ENCODE measurements at regions not wholly inside any gene's neighbourhood (a gene's known extent, or its start where the extent isn't known, plus 50 kb on each side); places are given as distances from the start of the nearest gene placed in this dataset.
A peak's percentile ranks its signal among the peaks of the same experiment; 100 is the strongest.

GRCh38 chr13:42722883-42723539 is 58.4 kb upstream of the FAM216B start:
- Histone ChIP-seq H3K9me3 (ENCODE audit: insufficient read depth, low read depth) (no peaks in the 10 kb centered on the region), H3K4me2 (no peak overlapping the region), H3K9me2 (ENCODE audit: insufficient read depth) (no peaks in the 10 kb centered on the region), H3K4me1 (replicated peaks; ENCODE audit: insufficient read depth) (peaks cover 16% of the 10 kb centered on the region), H3K4me3 (no peak overlapping the region), H2AFZ (no peak overlapping the region), H3K27me3 (ENCODE audit: insufficient read depth, low read depth) (no peaks in the 10 kb centered on the region), H3F3A (ENCODE audit: insufficient read depth, low read depth) (peaks cover 9% of the 10 kb centered on the region), H3K79me2 (ENCODE audit: low read depth) (no peaks in the 10 kb centered on the region), H3K36me3 (ENCODE audit: low read depth) (no peaks in the 10 kb centered on the region), H4K20me1 (ENCODE audit: insufficient read depth) (no peaks in the 10 kb centered on the region), H3K27ac (no peak overlapping the region)
- no peak for DNase-seq
- POLR2A ChIA-PET (ENCODE audit: unreplicated experiment), result no interaction called here
- intact Hi-C loops (cut with micrococcal nuclease; ENCODE audit: unreplicated experiment), result loop anchor here (10.0 kb wide), 1 partner anchor 332 kb away; no protein-coding TSS in a partner anchor
- TF ChIP-seq, protein P1, sequence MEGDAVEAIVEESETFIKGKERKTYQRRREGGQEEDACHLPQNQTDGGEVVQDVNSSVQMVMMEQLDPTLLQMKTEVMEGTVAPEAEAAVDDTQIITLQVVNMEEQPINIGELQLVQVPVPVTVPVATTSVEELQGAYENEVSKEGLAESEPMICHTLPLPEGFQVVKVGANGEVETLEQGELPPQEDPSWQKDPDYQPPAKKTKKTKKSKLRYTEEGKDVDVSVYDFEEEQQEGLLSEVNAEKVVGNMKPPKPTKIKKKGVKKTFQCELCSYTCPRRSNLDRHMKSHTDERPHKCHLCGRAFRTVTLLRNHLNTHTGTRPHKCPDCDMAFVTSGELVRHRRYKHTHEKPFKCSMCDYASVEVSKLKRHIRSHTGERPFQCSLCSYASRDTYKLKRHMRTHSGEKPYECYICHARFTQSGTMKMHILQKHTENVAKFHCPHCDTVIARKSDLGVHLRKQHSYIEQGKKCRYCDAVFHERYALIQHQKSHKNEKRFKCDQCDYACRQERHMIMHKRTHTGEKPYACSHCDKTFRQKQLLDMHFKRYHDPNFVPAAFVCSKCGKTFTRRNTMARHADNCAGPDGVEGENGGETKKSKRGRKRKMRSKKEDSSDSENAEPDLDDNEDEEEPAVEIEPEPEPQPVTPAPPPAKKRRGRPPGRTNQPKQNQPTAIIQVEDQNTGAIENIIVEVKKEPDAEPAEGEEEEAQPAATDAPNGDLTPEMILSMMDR (conservative IDR thresholded peaks at IDR 0.05), result no peak
- no peak for TF ChIP-seq EZH2 (IDR thresholded peaks at IDR 0.05; ENCODE audit: low read depth)
- CTCF ChIA-PET, result no interaction called here
- BruUV-seq (replicated peaks), result no TSS peak

- peaks cover 19% of the 10 kb centered on the region for H3K4me1 ChIP-seq (replicated peaks; ENCODE audit: insufficient read depth)
- TF ChIP-seq, protein P1 (conservative IDR thresholded peaks at IDR 0.05), result no peak
- no peak for TF ChIP-seq EZH2 (IDR thresholded peaks at IDR 0.05; ENCODE audit: low read depth)
- no peaks in the 10 kb centered on the region for H3F3A ChIP-seq (ENCODE audit: insufficient read depth, low read depth)
- H3K9me3 ChIP-seq (ENCODE audit: insufficient read depth, low read depth), result no peaks in the 10 kb centered on the region
- no peaks in the 10 kb centered on the region for H3K79me2 ChIP-seq (ENCODE audit: low read depth)
- peak in 1 of 2 experiments; percentile 52 for DNase-seq
- H3K36me3 ChIP-seq (ENCODE audit: low read depth), result no peaks in the 10 kb centered on the region
- no TSS peak for BruUV-seq (replicated peaks)
- peak overlapping the region; percentile 11; the same call in 1 of the 2 replicates for H3K4me3 ChIP-seq
- H2AFZ ChIP-seq, result peak overlapping the region; percentile 29; the same call in 1 of the 2 replicates
- no peaks in the 10 kb centered on the region for H3K27me3 ChIP-seq (ENCODE audit: insufficient read depth, low read depth)
- POLR2A ChIA-PET (ENCODE audit: unreplicated experiment), result interaction anchor here (0.5 kb wide), 1 partner anchor 200 kb away, joined by 3 read pairs; no protein-coding TSS in a partner anchor
- intact Hi-C loops (cut with micrococcal nuclease; ENCODE audit: unreplicated experiment), result loop anchor here (10.0 kb wide), 1 partner anchor 326 kb away; no protein-coding TSS in a partner anchor
- CTCF ChIA-PET, result interaction anchor here (0.6 kb wide), 1 partner anchor 10 kb away, joined by 3 read pairs; no protein-coding TSS in a partner anchor
- H3K27ac ChIP-seq, result no peak overlapping the region; the same call in 1 of the 2 replicates
- peak overlapping the region; percentile 60 for H3K4me2 ChIP-seq
- H4K20me1 ChIP-seq (ENCODE audit: insufficient read depth), result no peaks in the 10 kb centered on the region
- H3K9me2 ChIP-seq (ENCODE audit: insufficient read depth), result no peaks in the 10 kb centered on the region
Measured at GRCh38 chr13:42728507-42729180, 52.7 kb upstream of the FAM216B start.

GRCh38 chr13:42729857-42730402 is 51.5 kb upstream of the FAM216B start:
- Histone ChIP-seq H3K36me3 (ENCODE audit: low read depth) (no peaks in the 10 kb centered on the region), H3K4me2 (no peak overlapping the region), H3K27me3 (ENCODE audit: insufficient read depth, low read depth) (no peaks in the 10 kb centered on the region), H4K20me1 (ENCODE audit: insufficient read depth) (no peaks in the 10 kb centered on the region), H3F3A (ENCODE audit: insufficient read depth, low read depth) (no peaks in the 10 kb centered on the region), H3K79me2 (ENCODE audit: low read depth) (no peaks in the 10 kb centered on the region), H3K9me2 (ENCODE audit: insufficient read depth) (no peaks in the 10 kb centered on the region), H3K9me3 (ENCODE audit: insufficient read depth, low read depth) (no peaks in the 10 kb centered on the region), H3K4me3 (no peak overlapping the region), H3K4me1 (replicated peaks; ENCODE audit: insufficient read depth) (peaks cover 19% of the 10 kb centered on the region), H3K27ac (no peak overlapping the region), H2AFZ (no peak overlapping the region)
- no peak for DNase-seq
- BruUV-seq (replicated peaks), result no TSS peak
- intact Hi-C loops (cut with micrococcal nuclease; ENCODE audit: unreplicated experiment), result loop anchor here (10.0 kb wide), 1 partner anchor 325 kb away; no protein-coding TSS in a partner anchor
- TF ChIP-seq, protein P1 (conservative IDR thresholded peaks at IDR 0.05), result no peak
- TF ChIP-seq EZH2 (IDR thresholded peaks at IDR 0.05; ENCODE audit: low read depth), result no peak
- CTCF ChIA-PET, result no interaction called here
- POLR2A ChIA-PET (ENCODE audit: unreplicated experiment), result no interaction called here
